ENCODE measurements at regions not wholly inside any gene's neighbourhood (a gene's known extent, or its start where the extent isn't known, plus 50 kb on each side); places are given as distances from the start of the nearest gene placed in this dataset.

- TF ChIP-seq RBBP5 (conservative IDR thresholded peaks at IDR 0.05) (no peak), PAX5 (IDR thresholded peaks at IDR 0.05; ENCODE audit: borderline replicate concordance, low read depth, low read length) (no peak), CTCF (IDR thresholded peaks at IDR 0.05 in 2 of 3, conservative IDR thresholded peaks at IDR 0.05 in 1 of 3; ENCODE audit: control insufficient read depth in 2 of 3, extremely low read depth in 1 of 3, insufficient read depth in 1 of 3, low read depth in 3 of 3, low read length in 3 of 3) (no peak), REST (IDR thresholded peaks at IDR 0.05; ENCODE audit: low read depth, low read length) (no peak)
Measured at GRCh38 chr6:137655291-137655690, 161.1 kb upstream of the OLIG3 start.
